Common myeloid progenitor, CD34-positive (primary cell): ENCODE measurements at regions not wholly inside any gene's neighbourhood (a gene's known extent, or its start where the extent isn't known, plus 50 kb on each side); places are given as distances from the start of the nearest gene placed in this dataset.

ENCODE experiments used
- CTCF ChIA-PET: fragments of 350-600 bp; sonication (Branson Sonifier 250); formaldehyde crosslinking; loops from one replicate; lab custom pipeline; 2021; ENCODE audit warnings: antibody characterized with exemption; lab: Charles Lee
- POLR2A ChIA-PET: fragments of 350-600 bp; sonication (Branson Sonifier 250); formaldehyde crosslinking; loops from one replicate; lab custom pipeline; 2021; ENCODE audit warnings: antibody characterized with exemption; lab: Charles Lee
- DNase-seq, 3 donors: peaks; one replicate each; pipeline versions ENCODE4 v3.0.0 to v3.0.0-alpha.2; 2013
- H3K27ac ChIP-seq, 2 experiments: 1 replicate in 1 of 2; 2 replicates in 1 of 2; pipeline ENCODE4 v1.7.0; 2013; ENCODE audit warnings: inconsistent platforms in 2 of 2, low read length in 2 of 2, mild to moderate bottlenecking in 2 of 2, low read depth in 1 of 2, moderate library complexity in 1 of 2; ENCODE audit not compliant: severe bottlenecking in 2 of 2, insufficient read depth in 1 of 2, poor library complexity in 1 of 2
- H3K27me3 ChIP-seq, 5 experiments: replicated peaks in 2 of 5; 1 replicate in 3 of 5; 2 replicates in 2 of 5; pipeline versions ENCODE4 v1.6.1 to v1.7.0; 2013; ENCODE audit warnings: low read length in 4 of 5, mild to moderate bottlenecking in 2 of 5, moderate library complexity in 2 of 5, inconsistent platforms in 1 of 5; ENCODE audit not compliant: insufficient read depth in 5 of 5, control insufficient read depth in 4 of 5
- H3K36me3 ChIP-seq, 4 experiments: 1 replicate in 2 of 4; 2 replicates in 2 of 4; pipeline versions ENCODE4 v1.6.1 to v1.7.0; 2013; ENCODE audit warnings: low read length in 3 of 4, control low read depth in 1 of 4, mild to moderate bottlenecking in 1 of 4; ENCODE audit not compliant: control insufficient read depth in 4 of 4, insufficient read depth in 4 of 4
- H3K4me1 ChIP-seq, 4 experiments: 1 replicate in 3 of 4; 2 replicates in 1 of 4; pipeline versions ENCODE4 v1.6.1 to v1.7.1; 2013; ENCODE audit warnings: low read length in 3 of 4, mild to moderate bottlenecking in 3 of 4, control low read depth in 1 of 4, inconsistent platforms in 1 of 4, moderate library complexity in 1 of 4; ENCODE audit not compliant: control insufficient read depth in 4 of 4, insufficient read depth in 4 of 4; ENCODE audit errors: control extremely low read depth in 1 of 4
- H3K4me3 ChIP-seq, 7 experiments: 1 replicate in 4 of 7; 2 replicates in 3 of 7; pipeline versions ENCODE4 v1.5.1 to v1.7.0; 2013; ENCODE audit warnings: mild to moderate bottlenecking in 7 of 7, low read length in 6 of 7, moderate library complexity in 6 of 7, inconsistent platforms in 2 of 7, low read depth in 2 of 7, control low read depth in 1 of 7; ENCODE audit not compliant: insufficient read depth in 4 of 7, control insufficient read depth in 1 of 7; ENCODE audit errors: extremely low read depth in 1 of 7
- H3K9me3 ChIP-seq, 5 experiments: 1 replicate in 4 of 5; 2 replicates in 1 of 5; pipeline versions ENCODE4 v1.6.1 to v1.7.1; 2013; ENCODE audit warnings: low read length in 4 of 5, mild to moderate bottlenecking in 2 of 5, inconsistent platforms in 1 of 5, low read depth in 1 of 5, moderate library complexity in 1 of 5; ENCODE audit not compliant: control insufficient read depth in 4 of 5, insufficient read depth in 2 of 5; ENCODE audit errors: control extremely low read depth in 1 of 5
- WGBS: methylation state at CpG from one replicate; pipeline ENCODE4 v1.1.5; 2013; ENCODE audit not compliant: insufficient coverage; 5-methylcytosine and 5-hydroxymethylcytosine counted together

DNA sequence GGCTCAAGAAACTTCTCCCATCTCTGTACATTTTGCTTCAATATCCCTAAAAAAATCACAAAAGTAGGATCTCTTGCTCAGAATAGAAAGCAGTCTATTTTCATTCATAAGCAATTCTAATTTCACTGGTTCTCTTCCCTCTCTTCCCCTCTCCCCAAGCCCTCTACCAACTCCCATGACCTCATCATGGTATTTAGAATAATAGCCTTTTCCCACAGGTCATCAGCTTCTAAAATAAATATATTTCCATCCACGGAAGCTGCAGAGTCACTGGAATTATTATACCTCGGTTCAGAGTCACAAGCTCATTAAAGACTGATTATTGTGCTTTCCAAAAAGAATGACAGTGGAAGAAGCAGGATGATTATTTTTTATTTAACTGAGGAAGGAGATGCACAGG, 84.2 kb upstream of the ADRA1B start:
- no peaks in the 10 kb centered on the region for H3K4me1 ChIP-seq
- CTCF ChIA-PET = no interaction called here

DNA sequence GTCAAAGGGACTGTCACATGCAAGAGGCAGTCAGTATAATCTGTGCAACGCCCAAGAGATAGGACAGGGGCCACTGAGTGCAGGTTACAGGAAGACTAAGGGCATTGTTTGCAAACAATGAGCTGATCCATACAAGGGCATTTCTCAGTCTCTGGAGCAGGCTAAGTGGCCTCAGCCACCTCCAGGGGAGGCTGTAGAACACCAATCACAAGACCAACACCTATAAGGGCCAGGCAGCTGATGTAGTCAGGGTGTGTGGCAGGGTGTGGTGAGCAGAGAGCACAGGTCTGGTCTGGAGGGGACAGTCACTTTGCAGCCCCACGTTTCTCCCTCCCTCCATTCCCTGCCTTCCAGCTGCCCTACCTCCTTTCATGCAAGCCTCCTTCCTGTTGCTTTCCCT, 83.2 kb upstream of the ADRA1B start:
- WGBS = 91% methylated on average over 1 of the region's 2 CpGs
- CTCF ChIA-PET = interaction anchor here (1.1 kb wide), 1 partner anchor 8 kb away, joined by 3 read pairs; no protein-coding TSS in a partner anchor
- no peak overlapping the region for H3K27ac ChIP-seq
- H3K27me3 ChIP-seq = peaks cover 0 to 4% (median 2%) of the 10 kb centered on the region in 5 experiments
- H3K9me3 ChIP-seq = peaks cover 0 to 5% (median 3%) of the 10 kb centered on the region in 5 experiments
- POLR2A ChIA-PET = no interaction called here
- H3K4me1 ChIP-seq = no peaks in the 10 kb centered on the region
- H3K4me3 ChIP-seq = no peak overlapping the region
- no peaks in the 10 kb centered on the region for H3K36me3 ChIP-seq
- no peak for DNase-seq

More for the DNA sequence above, 84.2 kb upstream of the ADRA1B start:
- H3K9me3 ChIP-seq = peaks cover 0 to 5% (median 3%) of the 10 kb centered on the region in 5 experiments
- no peaks in the 10 kb centered on the region for H3K36me3 ChIP-seq
- H3K27me3 ChIP-seq = peaks cover 0 to 4% (median 2%) of the 10 kb centered on the region in 5 experiments
- no peak for DNase-seq
- POLR2A ChIA-PET = interaction anchor here (0.6 kb wide), 1 partner anchor 10 kb away, joined by 3 read pairs; no protein-coding TSS in a partner anchor
- H3K27ac ChIP-seq = no peak overlapping the region
- H3K4me3 ChIP-seq = no peak overlapping the region
- WGBS = 100% methylated on average over 1 of the region's 2 CpGs

DNA sequence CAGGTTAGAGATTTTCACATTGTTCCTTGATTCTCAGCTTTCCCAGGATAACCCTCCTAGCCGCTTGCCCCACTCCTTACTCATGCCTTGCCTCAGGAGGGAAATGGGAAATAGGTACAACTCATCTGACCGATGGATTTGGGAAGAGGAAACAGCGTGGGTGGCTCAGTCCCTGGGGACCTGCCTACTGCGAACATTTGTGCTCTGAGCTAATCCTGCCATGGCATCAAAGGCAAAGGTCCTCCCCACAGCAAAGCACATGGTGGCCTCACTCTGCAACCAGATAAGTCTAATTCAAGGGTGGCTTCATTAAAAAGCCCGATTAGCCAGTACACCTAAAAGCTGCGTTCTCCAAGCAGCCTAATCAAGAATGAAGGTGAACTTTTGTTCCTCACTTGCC, 82.4 kb upstream of the ADRA1B start:
- POLR2A ChIA-PET = no interaction called here
- DNase-seq = no peak
- CTCF ChIA-PET = interaction anchor here (1.1 kb wide), 1 partner anchor 8 kb away, joined by 3 read pairs; no protein-coding TSS in a partner anchor
- peaks cover 0 to 4% (median 2%) of the 10 kb centered on the region in 5 experiments for H3K27me3 ChIP-seq
- no peaks in the 10 kb centered on the region for H3K4me1 ChIP-seq
- WGBS = 78% methylated on average over 5 of the region's 6 CpGs
- H3K9me3 ChIP-seq = peaks cover 0 to 5% (median 3%) of the 10 kb centered on the region in 5 experiments
- no peaks in the 10 kb centered on the region for H3K36me3 ChIP-seq
- no peak overlapping the region for H3K4me3 ChIP-seq
- no peak overlapping the region for H3K27ac ChIP-seq

GRCh38 chr5:159835548-159835947, 80.7 kb upstream of the ADRA1B start:
- no peaks in the 10 kb centered on the region for H3K36me3 ChIP-seq
- H3K4me1 ChIP-seq = no peaks in the 10 kb centered on the region
- H3K4me3 ChIP-seq = no peak overlapping the region
- H3K27me3 ChIP-seq = peaks cover 0 to 4% (median 2%) of the 10 kb centered on the region in 5 experiments
- H3K27ac ChIP-seq = no peak overlapping the region
- ChIA-PET POLR2A (no interaction called here), CTCF (interaction anchor here (1.3 kb wide), 2 partner anchors 32 to 549 kb away, joined by 3 read pairs; no protein-coding TSS in a partner anchor)
- H3K9me3 ChIP-seq = peaks cover 0 to 5% (median 3%) of the 10 kb centered on the region in 5 experiments
- no peak for DNase-seq

DNA sequence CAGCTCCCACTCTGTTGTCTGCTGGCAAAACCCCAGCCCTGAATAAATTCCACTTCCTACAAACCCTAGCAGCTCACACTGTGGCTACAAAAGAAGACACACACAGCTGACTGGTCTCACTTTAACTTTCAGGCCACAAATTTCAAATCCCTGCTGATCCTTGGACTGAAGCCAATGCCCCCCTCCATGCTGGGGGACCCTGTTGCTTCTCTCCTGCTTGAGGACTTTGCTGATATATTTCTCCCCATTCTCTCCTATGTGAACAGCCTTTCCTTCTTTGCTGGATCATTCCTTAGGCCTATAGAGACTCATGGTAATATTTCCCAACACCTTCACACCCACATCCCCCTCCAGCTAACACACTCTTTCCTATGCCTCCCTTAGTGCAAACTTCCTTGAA, 79.6 kb upstream of the ADRA1B start:
- CTCF ChIA-PET = interaction anchor here (1.3 kb wide), 1 partner anchor 31 kb away, joined by 3 read pairs; no protein-coding TSS in a partner anchor
- POLR2A ChIA-PET = no interaction called here
- Histone ChIP-seq H3K4me1 (no peaks in the 10 kb centered on the region), H3K27ac (no peak overlapping the region), H3K9me3 (peaks cover 0 to 5% (median 3%) of the 10 kb centered on the region in 5 experiments), H3K36me3 (no peaks in the 10 kb centered on the region), H3K27me3 (peaks cover 0 to 4% (median 2%) of the 10 kb centered on the region in 5 experiments), H3K4me3 (no peak overlapping the region)
- DNase-seq = no peak

DNA sequence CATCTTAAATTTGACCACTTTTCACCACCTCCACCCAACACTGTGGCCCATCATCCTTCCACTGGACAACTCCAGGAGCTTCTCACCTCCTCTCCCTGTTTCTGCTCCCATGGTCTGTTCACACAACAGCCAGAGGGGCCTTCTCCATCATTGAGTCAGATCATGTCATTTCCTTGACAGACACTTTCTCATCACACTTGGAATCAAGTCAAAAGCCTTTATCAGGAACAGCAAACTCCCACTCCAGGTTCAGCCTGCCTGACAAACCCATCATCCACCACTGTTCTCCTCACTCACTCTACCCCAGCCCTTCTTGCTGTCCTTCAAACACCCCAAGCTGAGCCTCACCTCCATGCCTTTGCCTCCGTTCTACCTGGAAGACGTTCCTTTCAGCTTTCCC, 78.4 kb upstream of the ADRA1B start:
- WGBS = 94% methylated on average over 2 of the region's 2 CpGs
- Histone ChIP-seq H3K36me3 (no peaks in the 10 kb centered on the region), H3K4me3 (no peak overlapping the region), H3K4me1 (no peaks in the 10 kb centered on the region), H3K27ac (no peak overlapping the region), H3K27me3 (peaks cover 0 to 4% (median 1%) of the 10 kb centered on the region in 5 experiments), H3K9me3 (peaks cover 0 to 5% (median 3%) of the 10 kb centered on the region in 5 experiments)
- POLR2A ChIA-PET = no interaction called here
- CTCF ChIA-PET = no interaction called here
- DNase-seq = no peak

DNA sequence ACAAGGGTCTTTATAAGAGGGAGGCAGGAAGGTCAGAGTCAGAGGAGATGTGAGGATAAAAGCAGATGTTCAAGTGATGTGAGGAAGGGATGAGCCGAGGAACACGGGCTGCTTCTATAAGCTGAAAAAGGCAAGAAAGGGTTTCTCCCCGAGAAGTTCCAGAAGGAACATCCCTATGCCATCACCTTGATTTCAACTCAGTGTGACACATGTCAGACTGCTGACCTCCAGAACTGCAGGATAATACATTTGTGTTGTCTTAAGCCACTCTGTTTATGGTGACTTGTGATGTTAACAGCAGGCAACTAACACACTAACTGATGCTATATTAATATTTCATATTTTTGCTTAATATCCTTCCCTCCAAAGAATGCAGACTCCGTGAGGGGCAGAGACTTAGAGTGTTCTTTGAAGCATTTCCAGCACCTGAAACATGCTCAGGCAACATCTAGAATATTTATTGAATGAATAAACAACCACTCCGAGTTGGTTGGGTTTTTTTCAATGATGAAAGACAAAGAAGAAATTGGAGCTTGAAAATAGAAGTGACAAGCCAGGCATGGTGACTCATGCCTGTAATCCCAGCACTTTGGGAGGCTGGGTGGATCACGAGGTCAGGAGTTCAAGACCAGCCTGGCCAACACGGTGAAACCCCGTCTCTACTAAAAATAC, 77.6 kb upstream of the ADRA1B start:
- H3K36me3 ChIP-seq = no peaks in the 10 kb centered on the region
- DNase-seq = no peak
- WGBS = 97% methylated on average over 7 of the region's 8 CpGs
- no peak overlapping the region for H3K27ac ChIP-seq
- ChIA-PET CTCF (no interaction called here), POLR2A (no interaction called here)
- H3K4me3 ChIP-seq = no peak overlapping the region
- peaks cover 0 to 5% (median 3%) of the 10 kb centered on the region in 5 experiments for H3K9me3 ChIP-seq
- H3K4me1 ChIP-seq = no peaks in the 10 kb centered on the region
- peaks cover 0 to 2% (median 0%) of the 10 kb centered on the region in 5 experiments for H3K27me3 ChIP-seq
